ENCODE measurements at regions not wholly inside any gene's neighbourhood (a gene's known extent, or its start where the extent isn't known, plus 50 kb on each side); places are given as distances from the start of the nearest gene placed in this dataset.

DNA sequence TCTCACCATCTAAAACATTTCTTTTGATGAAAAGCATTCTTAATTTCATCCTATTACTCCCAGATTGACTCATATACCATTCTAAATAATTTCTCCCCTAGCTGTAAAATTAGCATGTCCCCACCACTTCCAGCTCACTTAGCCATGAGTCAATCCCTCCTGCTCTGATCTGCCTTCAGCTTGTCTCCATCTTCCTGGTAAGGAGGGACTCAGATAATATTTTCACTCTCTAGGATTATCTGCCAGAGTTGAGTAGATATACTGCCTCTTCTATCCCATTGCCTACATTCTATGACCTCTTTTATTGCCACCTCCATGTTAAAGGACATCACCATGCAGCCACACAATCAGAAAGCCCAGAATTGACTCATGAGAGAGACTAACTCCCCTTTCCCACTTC lies 348.8 kb upstream of the POU3F2 start:
- TF ChIP-seq, protein P1, sequence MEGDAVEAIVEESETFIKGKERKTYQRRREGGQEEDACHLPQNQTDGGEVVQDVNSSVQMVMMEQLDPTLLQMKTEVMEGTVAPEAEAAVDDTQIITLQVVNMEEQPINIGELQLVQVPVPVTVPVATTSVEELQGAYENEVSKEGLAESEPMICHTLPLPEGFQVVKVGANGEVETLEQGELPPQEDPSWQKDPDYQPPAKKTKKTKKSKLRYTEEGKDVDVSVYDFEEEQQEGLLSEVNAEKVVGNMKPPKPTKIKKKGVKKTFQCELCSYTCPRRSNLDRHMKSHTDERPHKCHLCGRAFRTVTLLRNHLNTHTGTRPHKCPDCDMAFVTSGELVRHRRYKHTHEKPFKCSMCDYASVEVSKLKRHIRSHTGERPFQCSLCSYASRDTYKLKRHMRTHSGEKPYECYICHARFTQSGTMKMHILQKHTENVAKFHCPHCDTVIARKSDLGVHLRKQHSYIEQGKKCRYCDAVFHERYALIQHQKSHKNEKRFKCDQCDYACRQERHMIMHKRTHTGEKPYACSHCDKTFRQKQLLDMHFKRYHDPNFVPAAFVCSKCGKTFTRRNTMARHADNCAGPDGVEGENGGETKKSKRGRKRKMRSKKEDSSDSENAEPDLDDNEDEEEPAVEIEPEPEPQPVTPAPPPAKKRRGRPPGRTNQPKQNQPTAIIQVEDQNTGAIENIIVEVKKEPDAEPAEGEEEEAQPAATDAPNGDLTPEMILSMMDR (IDR thresholded peaks at IDR 0.05; ENCODE audit: low read depth, low read length) = no peak
- H3K4me3 ChIP-seq (ENCODE audit: low read depth, low read length) = no peak overlapping the region

DNA sequence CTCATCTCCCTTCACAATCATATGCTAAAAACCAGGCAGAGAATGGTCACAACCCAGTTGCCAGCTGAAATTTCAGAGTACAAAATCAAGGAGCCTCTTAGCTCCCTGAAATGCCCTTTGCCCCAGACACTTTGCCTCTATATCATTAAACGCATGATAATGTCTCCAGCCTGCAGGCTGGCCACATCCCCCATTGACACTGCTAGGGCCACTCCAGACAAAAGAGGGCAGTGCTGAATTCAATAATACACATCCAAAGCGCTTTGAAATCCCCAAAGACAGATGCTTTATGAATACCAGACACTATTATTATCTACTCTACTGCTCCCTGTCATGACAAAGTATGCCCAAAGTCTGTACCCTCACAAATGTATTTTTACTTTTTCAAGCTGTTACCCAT lies 348.3 kb upstream of the POU3F2 start:
- TF ChIP-seq, protein P1 (IDR thresholded peaks at IDR 0.05; ENCODE audit: low read depth, low read length) = no peak

DNA sequence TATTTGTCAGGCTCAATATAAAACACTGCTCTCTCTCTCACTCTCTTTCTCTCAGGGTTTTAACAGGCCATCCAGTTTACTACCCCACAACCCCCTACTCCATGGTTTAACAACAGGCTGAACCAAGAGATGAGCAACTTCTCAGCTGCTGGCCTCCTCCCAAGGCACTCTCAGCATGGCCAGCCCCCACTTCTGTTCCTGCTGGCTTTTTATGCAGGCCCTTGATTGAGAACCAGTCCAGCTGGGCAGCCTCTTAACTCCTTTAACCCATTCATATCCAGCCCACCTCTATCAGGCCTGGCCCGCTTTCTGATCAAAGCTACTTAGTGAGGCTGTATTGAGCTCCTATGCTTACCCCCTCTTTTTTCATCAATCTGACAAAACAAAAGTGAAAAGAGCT lies 346.8 kb upstream of the POU3F2 start:
- TF ChIP-seq, protein P1 (IDR thresholded peaks at IDR 0.05; ENCODE audit: low read depth, low read length) = no peak
- no peak overlapping the region for H3K4me3 ChIP-seq (ENCODE audit: low read depth, low read length)

More for the DNA sequence above, 348.3 kb upstream of the POU3F2 start:
- H3K4me3 ChIP-seq (ENCODE audit: low read depth, low read length) = no peak overlapping the region

DNA sequence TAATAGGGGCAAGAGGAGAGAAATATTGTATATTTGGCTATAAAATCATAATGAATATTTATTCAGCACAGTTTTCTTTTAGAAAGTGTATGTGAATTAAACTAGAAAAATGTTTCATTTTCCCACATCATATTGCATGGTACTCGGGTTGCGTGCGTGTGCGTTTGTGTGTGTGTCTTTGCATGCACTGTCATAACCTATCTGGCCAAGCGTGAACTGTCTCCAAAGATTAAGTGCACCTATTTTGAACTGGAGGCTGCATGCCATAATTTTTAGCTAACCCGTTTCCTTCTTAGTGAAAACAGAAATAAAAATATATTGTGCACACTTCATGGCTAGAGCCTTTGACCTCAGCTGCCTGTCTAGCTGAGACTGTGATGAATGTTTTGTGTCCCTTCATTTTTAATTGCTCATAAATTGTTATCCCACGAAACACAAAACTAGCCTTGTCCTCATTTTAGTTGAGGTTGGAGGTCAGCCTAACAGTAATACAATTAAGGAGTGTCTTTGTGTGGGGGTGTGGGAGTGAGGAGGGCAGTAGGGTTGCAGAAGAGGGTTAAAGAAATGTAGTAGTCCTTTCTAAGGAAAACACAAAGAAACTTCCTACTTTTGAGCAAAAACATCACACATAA lies 336.1 kb upstream of the POU3F2 start:
- no peak overlapping the region for H3K4me3 ChIP-seq (ENCODE audit: low read depth, low read length)
- TF ChIP-seq, protein P1 (IDR thresholded peaks at IDR 0.05; ENCODE audit: low read depth, low read length) = no peak

DNA sequence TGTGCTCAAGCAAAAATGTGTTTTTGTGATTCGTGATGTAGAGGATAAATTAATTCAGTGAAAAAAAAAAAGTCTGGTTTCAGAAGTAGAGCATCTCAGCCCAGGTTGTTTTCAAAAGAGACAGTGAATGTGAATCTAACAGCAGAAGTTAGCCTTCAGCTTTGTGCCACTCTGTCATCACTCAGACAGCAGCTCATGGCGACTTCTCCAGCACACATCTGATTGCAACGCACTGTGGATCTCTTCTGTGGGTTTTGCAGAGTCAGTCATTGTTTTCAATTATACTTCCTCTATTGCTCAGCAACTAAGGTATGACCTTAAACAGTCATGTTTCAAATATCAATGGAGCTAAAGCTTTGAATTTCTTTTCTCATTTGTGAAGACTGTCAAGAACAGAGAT lies 335.5 kb upstream of the POU3F2 start:
- H3K4me3 ChIP-seq (ENCODE audit: low read depth, low read length) = no peak overlapping the region
- TF ChIP-seq, protein P1 (IDR thresholded peaks at IDR 0.05; ENCODE audit: low read depth, low read length) = no peak

DNA sequence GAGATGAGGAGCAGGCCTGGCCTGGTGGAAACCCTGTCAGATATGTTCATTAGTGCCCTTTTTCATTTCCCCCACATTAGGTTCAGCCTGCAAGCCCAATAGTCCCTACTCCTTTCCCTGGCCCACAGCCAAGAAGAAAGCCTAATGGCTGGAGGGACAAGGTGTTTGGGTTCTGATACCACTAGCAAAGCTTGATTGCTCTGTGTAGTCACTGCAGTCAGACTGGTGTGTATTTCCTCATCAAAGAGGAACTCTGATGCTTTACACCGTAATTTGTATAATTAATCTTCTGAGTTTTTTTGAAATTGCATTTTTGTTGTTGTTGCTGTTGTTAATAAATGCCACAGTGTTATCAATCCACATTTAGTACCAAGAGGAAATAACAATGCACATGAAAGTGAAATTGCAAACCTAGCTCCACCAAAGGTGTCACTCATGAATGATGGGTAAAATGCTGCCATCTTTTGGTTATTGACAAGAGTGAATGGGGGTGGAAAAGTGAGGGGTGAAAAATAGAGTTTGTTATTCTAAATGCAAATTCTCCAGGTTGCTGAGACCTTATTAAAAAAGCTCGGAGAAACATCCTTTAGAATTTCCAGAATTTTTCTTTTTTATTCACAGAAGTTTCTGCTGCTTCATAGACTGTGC lies 320.2 kb upstream of the POU3F2 start:
- H3K4me3 ChIP-seq (ENCODE audit: low read depth, low read length) = no peak overlapping the region
- TF ChIP-seq, protein P1 (IDR thresholded peaks at IDR 0.05; ENCODE audit: low read depth, low read length) = no peak

DNA sequence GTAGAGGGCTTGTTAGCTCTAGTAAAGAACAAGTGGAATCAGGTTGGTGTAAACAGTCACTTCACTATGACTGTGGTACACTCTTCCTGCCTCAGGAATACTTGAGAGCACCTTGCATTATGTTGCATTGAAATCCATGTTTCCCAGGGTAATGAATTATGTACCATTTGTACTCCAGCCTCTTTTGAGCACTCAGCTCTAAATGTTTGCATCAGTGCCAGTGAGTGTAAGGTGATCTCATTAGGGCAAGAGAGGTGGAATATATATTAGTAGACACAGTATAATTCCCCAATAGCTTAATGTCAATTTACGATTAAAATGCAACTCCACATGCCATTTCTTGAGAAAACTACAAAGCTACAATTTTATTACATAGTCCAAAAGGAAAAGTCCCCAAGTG lies 319.6 kb upstream of the POU3F2 start:
- TF ChIP-seq, protein P1 (IDR thresholded peaks at IDR 0.05; ENCODE audit: low read depth, low read length) = no peak
- H3K4me3 ChIP-seq (ENCODE audit: low read depth, low read length) = no peak overlapping the region

All from WI38 (cell line).